ENCODE measurements at regions not wholly inside any gene's neighbourhood (a gene's known extent, or its start where the extent isn't known, plus 50 kb on each side); places are given as distances from the start of the nearest gene placed in this dataset.

- no peaks in the 10 kb centered on the region for H3K79me2 ChIP-seq (ENCODE audit: insufficient read depth, low read length)
- Mint-ChIP-seq H3K36me3 (no peaks in the 10 kb centered on the region), H3K27me3 (ENCODE audit: low read depth in 3 of 3) (no peaks in the 10 kb centered on the region), H3K4me3 (no peak overlapping the region), H3K27ac (no peak overlapping the region), H3K4me1 (no peaks in the 10 kb centered on the region), H3K9me3 (peaks cover 0 to 3% (median 1%) of the 10 kb centered on the region in 7 donors)
- H3K27me3 ChIP-seq (ENCODE audit: control insufficient read depth in 2 of 2, insufficient read depth in 2 of 2, low read length in 2 of 2) = no peaks in the 10 kb centered on the region
- H3K9me3 ChIP-seq (replicated peaks in 1 of 2; ENCODE audit: control insufficient read depth in 1 of 2, insufficient read depth in 1 of 2, low read length in 2 of 2) = no peaks in the 10 kb centered on the region
- no peak overlapping the region for H2AFZ ChIP-seq (ENCODE audit: insufficient read depth, low read depth, low read length, poor library complexity, severe bottlenecking)
- no peak overlapping the region for H3K4me3 ChIP-seq (replicated peaks in 1 of 3; ENCODE audit: low read depth in 2 of 3, low read length in 3 of 3)
- no peak for TF ChIP-seq CTCF (IDR thresholded peaks at IDR 0.05)
- DNase-seq = no peak
- H3K4me1 ChIP-seq (ENCODE audit: control insufficient read depth in 1 of 2, insufficient read depth in 2 of 2, low read length in 2 of 2) = no peaks in the 10 kb centered on the region
- H3K4me2 ChIP-seq (replicated peaks; ENCODE audit: extremely low read depth, low read length, poor library complexity, severe bottlenecking) = no peak overlapping the region
- H4K20me1 ChIP-seq (ENCODE audit: insufficient read depth, low read length) = no peaks in the 10 kb centered on the region
- no peaks in the 10 kb centered on the region for H3K36me3 ChIP-seq (replicated peaks in 1 of 2; ENCODE audit: control insufficient read depth in 1 of 2, insufficient read depth in 2 of 2, low read length in 2 of 2)
- H3K9ac ChIP-seq (ENCODE audit: insufficient read depth, low read length, poor library complexity, severe bottlenecking) = no peak overlapping the region
- intact Hi-C loops (cut with micrococcal nuclease) = no loop called here
- no peak overlapping the region for H3K27ac ChIP-seq (ENCODE audit: low read depth in 1 of 2, low read length in 2 of 2)
Measured at GRCh38 chr1:81578867-81579266, 221.9 kb upstream of the ADGRL2 start.

GRCh38 chr1:81577004-81577697 is 223.6 kb upstream of the ADGRL2 start:
- Mint-ChIP-seq H3K4me3 (no peak overlapping the region), H3K4me1 (no peaks in the 10 kb centered on the region), H3K27me3 (ENCODE audit: low read depth in 3 of 3) (peaks cover 0 to 1% (median 0%) of the 10 kb centered on the region in 3 donors), H3K9me3 (peaks cover 0 to 3% (median 1%) of the 10 kb centered on the region in 7 donors), H3K27ac (no peak overlapping the region), H3K36me3 (no peaks in the 10 kb centered on the region)
- Histone ChIP-seq H3K9ac (ENCODE audit: insufficient read depth, low read length, poor library complexity, severe bottlenecking) (no peak overlapping the region), H3K79me2 (ENCODE audit: insufficient read depth, low read length) (no peaks in the 10 kb centered on the region), H3K27me3 (ENCODE audit: control insufficient read depth in 2 of 2, insufficient read depth in 2 of 2, low read length in 2 of 2) (no peaks in the 10 kb centered on the region), H3K4me1 (ENCODE audit: control insufficient read depth in 1 of 2, insufficient read depth in 2 of 2, low read length in 2 of 2) (no peaks in the 10 kb centered on the region), H3K9me3 (replicated peaks in 1 of 2; ENCODE audit: control insufficient read depth in 1 of 2, insufficient read depth in 1 of 2, low read length in 2 of 2) (no peaks in the 10 kb centered on the region), H3K4me2 (replicated peaks; ENCODE audit: extremely low read depth, low read length, poor library complexity, severe bottlenecking) (no peak overlapping the region), H2AFZ (ENCODE audit: insufficient read depth, low read depth, low read length, poor library complexity, severe bottlenecking) (no peak overlapping the region), H3K4me3 (replicated peaks in 1 of 3; ENCODE audit: low read depth in 2 of 3, low read length in 3 of 3) (no peak overlapping the region), H4K20me1 (ENCODE audit: insufficient read depth, low read length) (no peaks in the 10 kb centered on the region), H3K27ac (ENCODE audit: low read depth in 1 of 2, low read length in 2 of 2) (no peak overlapping the region), H3K36me3 (replicated peaks in 1 of 2; ENCODE audit: control insufficient read depth in 1 of 2, insufficient read depth in 2 of 2, low read length in 2 of 2) (no peaks in the 10 kb centered on the region)
- no peak for TF ChIP-seq CTCF (IDR thresholded peaks at IDR 0.05)
- 96% methylated on average over 6 of the region's 7 CpGs for WGBS (ENCODE audit: insufficient coverage)
- no peak for DNase-seq
- intact Hi-C loops (cut with micrococcal nuclease) = no loop called here
